Vagina (tissue), 2 donors: ENCODE measurements at regions not wholly inside any gene's neighbourhood (a gene's known extent, or its start where the extent isn't known, plus 50 kb on each side); places are given as distances from the start of the nearest gene placed in this dataset.

Experiments used
- DNase-seq, 2 donors: peaks; one replicate each; pipeline ENCODE4 v3.0.0-alpha.2; 2017; ENCODE audit errors: extremely low spot score in 2 of 2
- H3K27ac ChIP-seq: fragments of 200-600 bp; sonication (generic); one replicate; pipeline ENCODE4 v1.5.1; 2019
- H3K27me3 ChIP-seq: fragments of 200-600 bp; sonication (generic); one replicate; pipeline ENCODE4 v1.5.1; 2019
- H3K36me3 ChIP-seq, 2 donors: fragments of 200-600 bp; sonication (generic); one replicate each; pipeline ENCODE4 v1.5.1; 2017 to 2019
- H3K4me1 ChIP-seq: fragments of 200-600 bp; sonication (generic); one replicate; pipeline ENCODE4 v1.5.1; 2019
- H3K4me3 ChIP-seq, 2 donors: fragments of 200-600 bp; sonication (generic); 1 replicate in 1 of 2; 2 replicates in 1 of 2; pipeline ENCODE4 v1.5.1; 2016 to 2019
- H3K9me3 ChIP-seq: fragments of 200-600 bp; sonication (generic); one replicate; pipeline ENCODE4 v1.5.1; 2019
- POLR2A ChIP-seq, 2 donors: fragments of 450-650 bp; IDR thresholded peaks; one replicate each; pipeline ENCODE4 v1.6.1; 2017; ENCODE audit warnings: antibody characterized with exemption in 2 of 2, mild to moderate bottlenecking in 2 of 2, moderate library complexity in 2 of 2
- POLR2AphosphoS5 ChIP-seq, 2 donors: sonication (generic); formaldehyde crosslinking; IDR thresholded peaks; one replicate each; pipeline ENCODE4 v1.9.0; 2017; ENCODE audit warnings: antibody characterized with exemption in 2 of 2, mild to moderate bottlenecking in 2 of 2, low read depth in 1 of 2; ENCODE audit not compliant: insufficient read depth in 1 of 2
- intact Hi-C: fragments of 100-400 bp; cut with DNase I; formaldehyde crosslinking; loops from one replicate; pipeline ENCODE4 v1.15.1; 2023
- TF ChIP-seq, protein P1 (sequence below), 3 experiments: fragments of 450-650 bp in 2 of 3; fragments of 200-600 bp in 1 of 3; sonication (generic) in 1 of 3; IDR thresholded peaks; one replicate each; pipeline ENCODE4 v1.5.1; 2017 to 2019; ENCODE audit warnings: antibody characterized with exemption in 3 of 3, mild to moderate bottlenecking in 2 of 3, moderate library complexity in 2 of 3

DNA sequence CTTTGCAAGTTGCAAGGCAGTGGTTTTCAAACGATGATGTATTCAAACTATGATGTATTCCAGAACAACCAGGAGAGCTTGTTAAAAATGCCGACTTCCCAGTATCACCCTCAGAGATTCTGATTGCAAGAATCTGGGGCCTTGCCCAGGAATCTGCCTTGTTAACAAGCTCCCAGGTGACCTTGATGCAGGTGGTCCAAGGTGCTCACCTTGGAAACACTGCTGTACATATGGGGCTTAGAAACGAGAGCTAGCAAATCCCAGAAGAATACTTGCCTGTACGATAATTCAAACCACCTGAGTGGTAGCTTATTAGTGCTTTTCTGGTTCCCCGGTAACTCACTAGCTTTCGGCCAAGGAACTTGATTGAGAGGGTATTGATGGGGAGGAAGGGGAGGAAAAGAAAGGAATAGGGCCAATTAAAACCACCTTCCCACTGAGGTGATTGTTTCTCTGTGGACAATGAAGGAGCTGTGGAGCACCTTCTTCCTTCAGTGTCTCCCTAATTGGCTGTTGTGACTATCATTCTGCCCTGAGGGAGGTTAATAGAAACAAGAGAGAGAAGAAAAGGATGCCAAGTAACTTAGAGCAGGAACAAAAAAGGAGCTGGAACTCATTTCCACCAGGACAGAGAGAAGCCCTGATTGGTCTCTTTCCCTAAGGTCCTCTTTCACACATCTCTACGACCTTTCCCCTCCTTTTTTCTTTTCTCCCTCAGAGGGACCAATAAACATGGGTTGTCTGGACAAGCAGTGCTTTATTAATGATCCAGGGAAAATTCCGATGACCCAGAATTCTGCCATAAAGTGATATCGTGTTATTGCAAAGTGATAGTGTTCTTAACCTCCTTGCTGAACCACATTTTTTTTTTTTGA lies 218.8 kb downstream of the TMEM167A start:
- Histone ChIP-seq H3K27ac (no peak overlapping the region), H3K4me1 (no peaks in the 10 kb centered on the region), H3K9me3 (no peaks in the 10 kb centered on the region), H3K4me3 (no peak overlapping the region), H3K27me3 (no peaks in the 10 kb centered on the region), H3K36me3 (no peaks in the 10 kb centered on the region)
- TF ChIP-seq POLR2AphosphoS5 (IDR thresholded peaks at IDR 0.05; ENCODE audit: insufficient read depth in 1 of 2, low read depth in 1 of 2) (no peak), POLR2A (IDR thresholded peaks at IDR 0.05) (no peak)
- TF ChIP-seq, protein P1, sequence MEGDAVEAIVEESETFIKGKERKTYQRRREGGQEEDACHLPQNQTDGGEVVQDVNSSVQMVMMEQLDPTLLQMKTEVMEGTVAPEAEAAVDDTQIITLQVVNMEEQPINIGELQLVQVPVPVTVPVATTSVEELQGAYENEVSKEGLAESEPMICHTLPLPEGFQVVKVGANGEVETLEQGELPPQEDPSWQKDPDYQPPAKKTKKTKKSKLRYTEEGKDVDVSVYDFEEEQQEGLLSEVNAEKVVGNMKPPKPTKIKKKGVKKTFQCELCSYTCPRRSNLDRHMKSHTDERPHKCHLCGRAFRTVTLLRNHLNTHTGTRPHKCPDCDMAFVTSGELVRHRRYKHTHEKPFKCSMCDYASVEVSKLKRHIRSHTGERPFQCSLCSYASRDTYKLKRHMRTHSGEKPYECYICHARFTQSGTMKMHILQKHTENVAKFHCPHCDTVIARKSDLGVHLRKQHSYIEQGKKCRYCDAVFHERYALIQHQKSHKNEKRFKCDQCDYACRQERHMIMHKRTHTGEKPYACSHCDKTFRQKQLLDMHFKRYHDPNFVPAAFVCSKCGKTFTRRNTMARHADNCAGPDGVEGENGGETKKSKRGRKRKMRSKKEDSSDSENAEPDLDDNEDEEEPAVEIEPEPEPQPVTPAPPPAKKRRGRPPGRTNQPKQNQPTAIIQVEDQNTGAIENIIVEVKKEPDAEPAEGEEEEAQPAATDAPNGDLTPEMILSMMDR (IDR thresholded peaks at IDR 0.05): no peak
- intact Hi-C loops: no loop called here
- DNase-seq: no peak

DNA sequence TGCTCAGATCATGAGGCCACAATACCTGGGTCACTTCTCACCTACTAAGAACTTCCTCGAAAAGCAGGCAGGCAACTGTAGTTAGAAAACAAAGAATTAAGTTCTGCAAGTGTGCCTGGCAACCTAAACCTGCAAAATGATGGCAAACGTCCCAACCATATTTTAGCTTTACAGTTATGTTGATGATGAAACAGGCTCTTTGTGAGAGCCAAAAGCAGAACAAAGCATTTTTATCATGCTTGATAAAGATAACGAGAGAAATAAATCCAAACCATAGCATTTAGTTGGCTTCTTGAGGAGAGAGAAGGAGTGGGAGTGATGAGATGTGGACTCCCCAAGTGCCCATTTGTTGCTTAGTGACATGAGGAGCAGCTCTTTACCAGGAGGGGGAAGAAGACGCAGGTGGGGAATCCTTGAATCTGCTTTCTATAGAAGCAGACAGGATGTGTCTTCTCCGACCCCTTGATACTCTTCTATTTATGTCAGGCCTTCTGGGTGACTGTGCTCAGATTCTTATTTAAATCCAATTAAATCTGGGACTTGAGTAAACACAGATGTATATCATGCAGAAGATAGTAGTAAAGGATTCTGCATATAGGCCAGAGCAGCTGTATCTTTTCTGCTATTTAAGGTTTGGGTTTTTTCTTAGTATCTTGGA lies 221.2 kb downstream of the TMEM167A start:
- no peak for TF ChIP-seq POLR2AphosphoS5 (IDR thresholded peaks at IDR 0.05; ENCODE audit: insufficient read depth in 1 of 2, low read depth in 1 of 2)
- TF ChIP-seq, protein P1 (IDR thresholded peaks at IDR 0.05): no peak
- no peaks in the 10 kb centered on the region for H3K27me3 ChIP-seq
- no peaks in the 10 kb centered on the region for H3K36me3 ChIP-seq
- no peak overlapping the region for H3K27ac ChIP-seq
- no peak for DNase-seq
- H3K9me3 ChIP-seq: no peaks in the 10 kb centered on the region
- no peak overlapping the region for H3K4me3 ChIP-seq
- no peaks in the 10 kb centered on the region for H3K4me1 ChIP-seq
- intact Hi-C loops: no loop called here

DNA sequence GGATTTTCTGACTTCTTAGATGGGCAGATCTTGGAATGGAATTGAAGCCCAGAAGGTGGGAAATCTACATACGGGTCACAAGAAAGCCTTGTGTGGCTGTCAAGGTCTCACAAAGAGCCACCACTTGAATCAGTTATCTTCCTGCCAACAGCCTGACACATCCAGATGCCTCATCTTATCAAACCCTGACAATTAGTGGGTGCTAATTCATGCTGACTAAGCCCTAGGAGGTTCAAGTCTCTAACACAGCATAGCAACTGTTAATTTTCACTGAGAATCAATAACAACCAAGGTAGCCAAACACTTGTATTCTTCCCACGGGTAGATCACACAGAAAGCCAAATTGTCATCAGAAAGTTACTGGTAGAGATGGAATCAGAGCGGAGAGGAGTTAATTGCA lies 222.2 kb downstream of the TMEM167A start:
- Histone ChIP-seq H3K4me3 (no peak overlapping the region), H3K4me1 (no peaks in the 10 kb centered on the region), H3K36me3 (no peaks in the 10 kb centered on the region), H3K27me3 (no peaks in the 10 kb centered on the region), H3K27ac (no peak overlapping the region), H3K9me3 (no peaks in the 10 kb centered on the region)
- intact Hi-C loops: no loop called here
- DNase-seq: no peak
- TF ChIP-seq, protein P1 (IDR thresholded peaks at IDR 0.05): no peak
- TF ChIP-seq POLR2A (IDR thresholded peaks at IDR 0.05): no peak
- no peak for TF ChIP-seq POLR2AphosphoS5 (IDR thresholded peaks at IDR 0.05; ENCODE audit: insufficient read depth in 1 of 2, low read depth in 1 of 2)

DNA sequence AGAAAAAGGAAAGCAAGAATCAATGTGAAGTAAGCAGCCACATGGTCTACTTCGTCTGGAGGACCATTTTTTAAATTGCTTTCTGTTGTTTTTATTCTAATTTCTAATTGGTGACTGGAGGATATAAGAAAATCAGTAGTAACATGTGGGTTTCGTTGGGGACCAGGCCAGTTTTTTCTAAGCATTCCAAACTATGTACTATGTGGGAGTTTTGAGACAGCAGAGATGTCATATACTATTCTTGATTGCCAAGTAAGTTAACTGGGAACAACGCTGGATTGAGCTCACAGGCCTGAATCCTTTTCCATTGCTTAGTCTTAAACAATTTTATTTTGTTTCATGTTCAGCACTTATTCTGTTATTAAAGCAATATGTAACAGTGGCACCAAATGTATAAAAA lies 225.7 kb downstream of the TMEM167A start:
- TF ChIP-seq, protein P1 (IDR thresholded peaks at IDR 0.05): no peak
- TF ChIP-seq POLR2AphosphoS5 (IDR thresholded peaks at IDR 0.05; ENCODE audit: insufficient read depth in 1 of 2, low read depth in 1 of 2) (no peak), POLR2A (IDR thresholded peaks at IDR 0.05) (no peak)
- DNase-seq: no peak
- H3K36me3 ChIP-seq: no peaks in the 10 kb centered on the region
- H3K27me3 ChIP-seq: no peaks in the 10 kb centered on the region
- intact Hi-C loops: no loop called here
- no peaks in the 10 kb centered on the region for H3K4me1 ChIP-seq
- no peaks in the 10 kb centered on the region for H3K9me3 ChIP-seq
- H3K4me3 ChIP-seq: no peak overlapping the region
- no peak overlapping the region for H3K27ac ChIP-seq

DNA sequence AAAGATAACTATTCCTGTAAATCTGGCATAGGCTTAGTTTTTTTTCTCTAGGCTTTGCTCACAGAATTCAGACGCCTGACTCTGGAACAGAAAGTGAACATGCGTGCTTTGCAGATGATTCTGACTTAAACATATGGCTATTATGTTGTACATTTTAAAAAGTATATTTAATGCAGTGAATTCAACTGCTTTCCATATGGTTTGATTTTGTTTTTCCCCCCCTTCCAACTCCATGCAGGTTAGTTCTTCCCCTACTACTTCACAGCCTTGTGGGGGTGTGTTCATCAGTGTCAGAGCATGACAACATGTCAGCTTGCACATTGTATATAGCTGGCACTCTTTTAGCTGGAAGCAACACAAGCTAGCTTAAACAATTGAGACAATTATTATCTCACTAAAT lies 226.8 kb downstream of the TMEM167A start:
- intact Hi-C loops: no loop called here
- Histone ChIP-seq H3K36me3 (no peaks in the 10 kb centered on the region), H3K4me3 (no peak overlapping the region), H3K4me1 (no peaks in the 10 kb centered on the region), H3K27ac (no peak overlapping the region), H3K9me3 (no peaks in the 10 kb centered on the region), H3K27me3 (no peaks in the 10 kb centered on the region)
- DNase-seq: no peak
- TF ChIP-seq, protein P1 (IDR thresholded peaks at IDR 0.05): no peak
- TF ChIP-seq POLR2A (IDR thresholded peaks at IDR 0.05): no peak
- TF ChIP-seq POLR2AphosphoS5 (IDR thresholded peaks at IDR 0.05; ENCODE audit: insufficient read depth in 1 of 2, low read depth in 1 of 2): no peak
